Activated CD8-positive, alpha-beta T cell treated with anti-CD3 and anti-CD28 coated beads for 36 hours (primary cell): ENCODE measurements at regions not wholly inside any gene's neighbourhood (a gene's known extent, or its start where the extent isn't known, plus 50 kb on each side); places are given as distances from the start of the nearest gene placed in this dataset.

Experiments used
- ATAC-seq: fragments of 200-7000 bp; cut with Tn5 transposase; one replicate; pipeline ENCODE4 v1.10.0; 2021; ENCODE audit warnings: mild to moderate bottlenecking, moderate library complexity
- CTCF ChIA-PET: fragments of 350-600 bp; sonication (Branson Sonifier 250); formaldehyde crosslinking; loops from one replicate; lab custom pipeline; 2021; ENCODE audit warnings: antibody characterized with exemption; lab: Charles Lee
- POLR2A ChIA-PET: fragments of 350-600 bp; sonication (Branson Sonifier 250); formaldehyde crosslinking; loops from one replicate; lab custom pipeline; 2021; ENCODE audit warnings: antibody characterized with exemption; lab: Charles Lee
- DNase-seq: peaks from one replicate; pipeline ENCODE4 v3.0.0-alpha.2; 2020
- H3K27ac Mint-ChIP-seq: one replicate; pipeline ENCODE4 v1.8.0; 2021; ENCODE audit warnings: mild to moderate bottlenecking, mixed read lengths
- H3K27me3 Mint-ChIP-seq: one replicate; pipeline ENCODE4 v1.8.0; 2021; ENCODE audit warnings: mixed read lengths
- H3K36me3 Mint-ChIP-seq: one replicate; pipeline ENCODE4 v1.8.0; 2021; ENCODE audit warnings: low read depth, mixed read lengths
- H3K4me1 Mint-ChIP-seq: one replicate; pipeline ENCODE4 v1.8.0; 2021; ENCODE audit warnings: low read depth, mixed read lengths
- H3K4me3 Mint-ChIP-seq: one replicate; pipeline ENCODE4 v1.8.0; 2021; ENCODE audit warnings: mild to moderate bottlenecking, moderate library complexity, mixed read lengths
- H3K9me3 Mint-ChIP-seq: one replicate; pipeline ENCODE4 v1.8.0; 2021; ENCODE audit warnings: mixed read lengths
- intact Hi-C: fragments of 100-400 bp; cut with micrococcal nuclease; formaldehyde crosslinking; loops from one replicate; pipeline ENCODE4 v1.10.0; 2022
- TF ChIP-seq, protein P1 (sequence below): fragments of 200-600 bp; IDR thresholded peaks from one replicate; pipeline ENCODE4 v1.8.0; 2022; ENCODE audit warnings: antibody characterized with exemption, mild to moderate bottlenecking

DNA sequence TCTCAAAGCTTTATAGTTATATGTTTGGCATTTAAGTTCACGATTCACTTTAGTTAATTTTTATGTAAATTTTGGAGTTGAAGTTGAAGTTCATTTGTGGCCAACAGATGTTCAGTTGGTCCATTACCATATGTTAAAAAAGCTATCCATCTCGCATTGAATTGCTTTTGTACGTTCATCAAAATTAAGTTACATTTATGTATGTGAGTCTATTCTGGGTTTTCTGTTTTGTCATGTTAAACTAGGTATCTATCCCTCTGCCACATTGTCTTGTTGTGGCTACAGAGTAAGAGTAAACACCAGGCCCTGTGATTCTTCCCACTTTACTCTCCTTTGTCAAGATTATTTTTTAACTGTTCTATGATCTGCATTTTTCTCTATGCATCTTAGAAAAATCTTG is 237.3 kb downstream of the BMP2 start:
- CTCF ChIA-PET: no interaction called here
- H3K9me3 Mint-ChIP-seq: peaks cover 25% of the 10 kb centered on the region
- ATAC-seq: no peak
- intact Hi-C loops: no loop called here
- no peak overlapping the region for H3K4me3 Mint-ChIP-seq
- no peak for DNase-seq
- no peak overlapping the region for H3K27ac Mint-ChIP-seq
- POLR2A ChIA-PET: no interaction called here
- no peaks in the 10 kb centered on the region for H3K4me1 Mint-ChIP-seq
- no peaks in the 10 kb centered on the region for H3K36me3 Mint-ChIP-seq
- H3K27me3 Mint-ChIP-seq: no peaks in the 10 kb centered on the region
- TF ChIP-seq, protein P1, sequence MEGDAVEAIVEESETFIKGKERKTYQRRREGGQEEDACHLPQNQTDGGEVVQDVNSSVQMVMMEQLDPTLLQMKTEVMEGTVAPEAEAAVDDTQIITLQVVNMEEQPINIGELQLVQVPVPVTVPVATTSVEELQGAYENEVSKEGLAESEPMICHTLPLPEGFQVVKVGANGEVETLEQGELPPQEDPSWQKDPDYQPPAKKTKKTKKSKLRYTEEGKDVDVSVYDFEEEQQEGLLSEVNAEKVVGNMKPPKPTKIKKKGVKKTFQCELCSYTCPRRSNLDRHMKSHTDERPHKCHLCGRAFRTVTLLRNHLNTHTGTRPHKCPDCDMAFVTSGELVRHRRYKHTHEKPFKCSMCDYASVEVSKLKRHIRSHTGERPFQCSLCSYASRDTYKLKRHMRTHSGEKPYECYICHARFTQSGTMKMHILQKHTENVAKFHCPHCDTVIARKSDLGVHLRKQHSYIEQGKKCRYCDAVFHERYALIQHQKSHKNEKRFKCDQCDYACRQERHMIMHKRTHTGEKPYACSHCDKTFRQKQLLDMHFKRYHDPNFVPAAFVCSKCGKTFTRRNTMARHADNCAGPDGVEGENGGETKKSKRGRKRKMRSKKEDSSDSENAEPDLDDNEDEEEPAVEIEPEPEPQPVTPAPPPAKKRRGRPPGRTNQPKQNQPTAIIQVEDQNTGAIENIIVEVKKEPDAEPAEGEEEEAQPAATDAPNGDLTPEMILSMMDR: no peak

DNA sequence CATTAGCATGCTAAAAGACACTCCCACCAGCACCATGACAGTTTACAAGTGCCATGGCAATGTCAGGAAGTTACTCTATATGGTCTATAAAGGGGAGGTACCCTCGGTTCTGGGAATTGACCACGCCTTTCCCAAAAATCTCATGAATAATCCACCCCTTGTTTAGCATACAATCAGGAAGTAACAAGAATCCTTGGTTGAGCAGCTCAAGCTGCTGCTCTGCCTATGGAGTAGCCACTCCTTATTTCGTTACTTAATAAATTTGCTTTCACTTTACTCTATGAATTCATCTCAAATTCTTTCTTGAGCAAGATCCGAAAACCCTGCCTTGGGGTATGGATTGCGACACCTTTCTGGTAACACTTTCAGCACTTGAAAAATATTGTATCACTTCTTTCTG is 243.0 kb downstream of the BMP2 start:
- ChIA-PET POLR2A (no interaction called here), CTCF (no interaction called here)
- Mint-ChIP-seq H3K4me3 (no peak overlapping the region), H3K27ac (no peak overlapping the region), H3K27me3 (no peaks in the 10 kb centered on the region), H3K9me3 (peaks cover 25% of the 10 kb centered on the region), H3K36me3 (no peaks in the 10 kb centered on the region), H3K4me1 (no peaks in the 10 kb centered on the region)
- DNase-seq (no peak), ATAC-seq (no peak)
- intact Hi-C loops: no loop called here
- TF ChIP-seq, protein P1: no peak

DNA sequence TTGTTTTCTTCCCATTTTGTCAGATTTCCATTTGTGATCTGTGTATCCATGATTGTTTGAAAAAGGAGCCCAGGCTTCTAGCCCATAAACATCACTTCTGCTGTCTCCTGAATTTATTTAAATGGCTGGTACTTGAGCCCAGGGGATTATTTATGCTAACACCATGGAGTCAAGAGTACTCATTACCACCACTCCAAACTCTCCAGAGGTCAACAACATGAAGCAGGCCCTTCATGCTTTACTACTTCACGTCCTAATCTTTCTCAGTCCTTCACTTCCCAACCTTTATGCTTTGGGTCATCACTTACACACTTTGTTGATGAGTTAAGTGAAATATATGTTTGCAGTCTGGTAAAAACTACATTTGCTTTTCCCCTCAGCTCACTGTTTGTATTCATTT is 247.8 kb downstream of the BMP2 start:
- DNase-seq (no peak), ATAC-seq (no peak)
- no peak overlapping the region for H3K4me3 Mint-ChIP-seq
- no peaks in the 10 kb centered on the region for H3K36me3 Mint-ChIP-seq
- no peaks in the 10 kb centered on the region for H3K4me1 Mint-ChIP-seq
- CTCF ChIA-PET: no interaction called here
- intact Hi-C loops: no loop called here
- H3K27ac Mint-ChIP-seq: no peak overlapping the region
- TF ChIP-seq, protein P1: no peak
- peaks cover 3% of the 10 kb centered on the region for H3K9me3 Mint-ChIP-seq
- POLR2A ChIA-PET: no interaction called here
- no peaks in the 10 kb centered on the region for H3K27me3 Mint-ChIP-seq

- DNase-seq (no peak), ATAC-seq (no peak)
- peaks cover 12% of the 10 kb centered on the region for H3K9me3 Mint-ChIP-seq
- POLR2A ChIA-PET: no interaction called here
- TF ChIP-seq, protein P1: no peak
- H3K4me1 Mint-ChIP-seq: no peaks in the 10 kb centered on the region
- no peaks in the 10 kb centered on the region for H3K27me3 Mint-ChIP-seq
- CTCF ChIA-PET: interaction anchor here (0.6 to 0.8 kb wide), 2 partner anchors 9 to 960 kb away, joined by 3 read pairs; no protein-coding TSS in a partner anchor
- no peak overlapping the region for H3K4me3 Mint-ChIP-seq
- intact Hi-C loops: no loop called here
- no peaks in the 10 kb centered on the region for H3K36me3 Mint-ChIP-seq
- H3K27ac Mint-ChIP-seq: no peak overlapping the region
Observed at GRCh38 chr20:7022597-7022996, 255.1 kb downstream of the BMP2 start.

DNA sequence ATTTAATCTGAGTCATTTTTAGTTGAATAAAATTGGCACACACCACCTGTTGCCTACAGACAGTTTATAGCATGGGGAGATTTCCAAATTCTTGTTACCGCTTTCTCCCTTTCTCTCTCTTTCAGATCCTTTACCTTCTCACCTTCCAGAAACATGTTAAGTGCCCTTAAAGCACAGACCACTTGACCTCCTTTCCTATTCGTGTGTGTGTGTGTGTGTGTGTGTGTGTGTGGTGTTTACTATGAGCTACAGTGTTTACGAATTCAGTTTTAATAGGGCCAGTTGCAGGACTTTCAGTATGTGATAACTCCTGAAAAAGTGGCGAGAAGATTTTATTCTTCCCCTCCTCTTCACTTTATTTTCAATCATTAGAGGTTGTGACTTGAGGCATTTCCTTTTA is 258.1 kb downstream of the BMP2 start:
- Mint-ChIP-seq H3K27me3 (no peaks in the 10 kb centered on the region), H3K4me3 (no peak overlapping the region), H3K36me3 (no peaks in the 10 kb centered on the region), H3K9me3 (peaks cover 12% of the 10 kb centered on the region), H3K4me1 (no peaks in the 10 kb centered on the region), H3K27ac (no peak overlapping the region)
- CTCF ChIA-PET: no interaction called here
- intact Hi-C loops: no loop called here
- POLR2A ChIA-PET: no interaction called here
- no peak for ATAC-seq
- TF ChIP-seq, protein P1: no peak
- DNase-seq: no peak
